Ecto neural progenitor cell (in vitro differentiated cells): ENCODE measurements at regions not wholly inside any gene's neighbourhood (a gene's known extent, or its start where the extent isn't known, plus 50 kb on each side); places are given as distances from the start of the nearest gene placed in this dataset.

Experiments
- DNase-seq: peaks from one replicate; pipeline ENCODE4 v3.0.0-alpha.2; 2018; ENCODE audit warnings: low spot score

DNA sequence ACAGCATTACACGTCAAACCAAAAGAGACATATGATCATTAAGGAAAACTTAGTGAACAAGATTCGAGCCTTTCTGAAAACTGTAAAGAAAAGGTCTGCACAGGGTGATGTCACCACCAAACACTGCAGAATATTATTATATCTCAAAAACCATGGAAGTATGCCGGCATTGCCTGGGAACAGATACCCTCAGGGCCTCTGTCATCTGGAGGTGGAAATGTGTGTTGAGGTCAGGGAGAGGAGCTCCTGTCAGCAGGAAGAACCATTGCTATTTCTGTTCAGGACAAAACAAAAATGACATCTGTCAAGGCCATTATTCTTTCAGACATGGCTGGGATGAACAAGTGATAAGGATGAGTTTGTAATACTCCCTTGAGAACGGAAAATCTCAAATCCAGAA lies 365.9 kb upstream of the TRIB2 start:
- no peak for DNase-seq

DNA sequence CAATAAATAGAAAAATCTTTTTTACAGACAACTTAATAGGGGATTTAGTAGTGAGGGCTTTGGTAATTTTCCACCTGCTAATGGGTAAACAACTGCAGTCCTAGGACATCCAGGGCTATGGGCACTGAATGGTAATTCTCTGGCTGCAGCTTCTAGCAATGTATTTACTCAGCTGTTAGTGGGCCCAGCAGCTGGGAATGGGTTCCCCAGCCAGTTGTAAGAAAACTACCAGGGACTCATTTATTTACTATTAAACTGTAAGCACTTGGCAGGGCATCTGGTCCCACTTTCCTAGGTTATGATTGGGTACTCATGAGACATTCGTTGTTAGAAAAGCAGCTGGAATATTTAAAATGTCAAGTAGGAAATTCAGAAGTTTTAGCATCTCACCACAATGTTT lies 363.8 kb upstream of the TRIB2 start:
- no peak for DNase-seq

DNA sequence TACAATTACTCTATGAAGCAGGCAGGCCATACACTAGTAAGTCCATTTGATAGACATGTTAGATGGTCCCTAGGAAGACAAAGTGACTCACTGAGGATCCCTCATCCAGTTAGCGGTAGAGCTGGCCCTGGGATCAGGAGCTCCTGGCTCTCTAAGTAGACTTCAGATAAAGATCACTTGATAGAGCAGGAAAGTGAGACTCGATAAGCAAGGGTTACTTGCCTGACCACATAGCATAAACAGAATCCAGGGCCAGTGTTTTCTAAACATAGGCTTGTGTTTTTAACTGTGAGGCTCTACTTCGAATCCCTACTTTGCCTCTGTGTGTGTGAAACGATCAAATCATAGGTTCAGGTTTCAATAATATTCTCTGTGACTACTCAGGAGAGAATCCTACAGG lies 355.2 kb upstream of the TRIB2 start:
- DNase-seq, result no peak

DNA sequence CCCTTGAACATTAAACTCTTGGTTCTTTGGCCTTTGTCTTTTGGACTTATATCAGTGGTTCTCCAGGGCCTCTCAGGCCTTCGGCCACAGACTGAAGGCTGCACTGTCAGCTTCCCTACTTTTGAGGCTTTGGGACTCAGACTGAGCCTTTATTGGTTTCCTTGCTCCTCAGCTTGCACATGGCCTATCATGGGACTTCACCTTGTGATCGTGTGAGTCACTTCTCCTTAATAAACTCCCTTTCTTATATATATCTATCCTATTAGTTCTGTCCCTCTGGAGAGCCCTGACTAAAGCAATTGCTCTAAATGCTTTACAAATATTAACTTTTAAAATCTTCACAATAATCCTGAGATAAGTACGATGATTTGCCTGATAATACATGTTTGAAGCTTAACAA lies 353.6 kb upstream of the TRIB2 start:
- no peak for DNase-seq

DNA sequence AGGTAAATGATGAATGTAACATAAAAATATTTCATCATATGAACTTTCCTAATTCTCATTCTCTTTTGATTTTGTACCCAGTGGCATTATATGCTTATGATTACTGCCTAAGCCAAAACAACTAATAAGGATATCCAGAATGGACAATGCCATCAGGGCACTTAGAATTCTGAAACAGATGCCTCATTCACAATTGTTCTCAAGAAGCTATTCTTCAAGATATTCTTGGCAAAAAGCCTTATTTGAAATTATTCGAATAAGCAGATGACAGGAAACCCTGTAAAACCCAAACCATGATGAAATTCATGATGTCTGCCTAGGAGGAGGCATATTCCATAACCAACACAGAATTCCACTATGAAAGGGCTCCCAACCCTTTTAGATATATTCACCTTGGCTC lies 353.2 kb upstream of the TRIB2 start:
- DNase-seq, result no peak

DNA sequence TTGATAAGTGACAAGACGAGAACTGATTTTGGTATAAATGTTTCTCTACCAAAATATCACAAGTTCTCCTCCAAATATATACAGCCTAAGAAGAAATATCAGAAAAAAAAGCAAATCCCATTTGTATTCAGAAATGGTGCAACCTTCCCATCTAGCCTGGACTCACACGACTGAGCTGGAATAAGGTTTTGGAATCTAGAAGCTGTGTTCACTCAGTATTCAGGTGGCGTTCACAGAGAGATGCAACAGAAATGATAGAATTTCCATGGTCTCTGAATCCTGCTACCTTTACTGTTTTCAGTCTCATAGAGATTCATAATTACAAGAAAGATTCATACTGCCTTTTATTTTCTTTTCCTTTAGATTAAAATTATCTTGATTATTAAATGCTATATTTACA lies 347.2 kb upstream of the TRIB2 start:
- DNase-seq, result no peak

DNA sequence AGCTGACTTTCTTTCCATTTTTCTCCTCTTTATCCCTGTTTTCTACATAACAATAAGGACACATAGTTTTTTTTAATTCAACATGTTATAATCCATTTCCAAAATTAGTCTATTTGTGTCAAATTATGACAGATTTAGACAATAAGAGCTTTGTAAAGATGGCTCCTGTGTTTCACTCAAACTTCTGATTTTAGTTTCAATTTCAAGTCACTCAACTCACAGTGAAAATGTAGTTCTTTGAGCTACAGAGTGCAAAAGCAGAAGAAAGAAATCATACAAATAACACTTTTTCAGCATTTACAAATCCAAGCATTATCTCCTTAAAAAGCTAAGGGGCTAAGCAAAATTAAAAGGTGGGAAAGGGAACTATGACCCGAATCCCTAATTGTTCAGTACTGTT lies 340.7 kb upstream of the TRIB2 start:
- DNase-seq, result no peak

DNA sequence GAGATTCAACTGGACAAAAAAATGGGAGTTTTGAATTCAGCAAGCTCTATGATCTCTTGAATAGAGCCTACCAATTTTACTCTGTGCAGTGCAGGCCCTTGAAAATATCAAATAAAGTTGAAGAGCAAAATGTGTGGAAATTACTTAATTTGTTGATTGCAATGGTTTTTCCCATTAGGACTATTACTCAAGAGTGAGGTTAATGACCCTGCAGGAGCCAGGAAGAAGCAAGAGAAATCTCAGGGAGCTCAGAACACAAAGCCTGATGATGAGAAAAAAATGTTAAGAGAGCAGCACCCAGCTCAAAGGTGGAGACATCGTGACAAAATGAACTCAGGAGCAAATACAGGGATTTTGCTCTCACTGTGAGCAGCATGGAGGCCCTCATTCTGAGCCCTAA lies 337.6 kb upstream of the TRIB2 start:
- no peak for DNase-seq

DNA sequence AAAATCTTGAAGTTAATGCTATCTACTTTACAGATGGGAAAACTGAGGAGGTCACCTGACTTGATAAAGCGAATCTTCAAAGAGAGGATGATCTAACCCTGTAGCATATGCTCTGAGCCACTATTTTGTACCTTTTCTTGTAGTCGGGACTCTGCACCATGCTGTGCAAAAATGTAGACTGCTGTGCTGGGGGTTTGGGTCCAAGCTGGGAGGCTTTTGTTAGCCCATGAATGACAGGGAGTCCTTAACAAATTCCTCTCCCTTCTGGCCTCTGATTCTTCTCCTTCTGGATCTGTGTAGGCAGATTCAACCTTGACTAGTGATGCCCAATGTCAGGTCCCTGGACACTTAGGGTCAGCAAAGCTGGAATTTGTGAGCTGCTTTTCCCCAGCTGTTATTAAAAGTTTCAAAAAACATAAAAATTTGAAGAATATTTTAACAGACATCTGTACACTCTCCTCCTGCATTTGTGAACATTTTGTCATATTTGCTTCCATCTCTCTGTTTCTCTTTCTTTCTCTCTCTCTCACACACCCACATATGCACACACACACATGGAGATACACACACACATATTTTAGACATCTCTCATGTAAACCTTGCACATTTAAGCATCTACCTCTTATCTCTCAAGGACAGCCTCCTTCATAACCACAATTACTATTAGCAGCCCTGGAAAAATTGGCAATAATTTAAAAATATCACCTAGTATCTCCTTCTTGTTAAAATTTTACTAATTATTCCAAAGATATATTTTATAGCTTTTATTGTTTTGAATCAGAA lies 335.0 kb upstream of the TRIB2 start:
- DNase-seq, result no peak

DNA sequence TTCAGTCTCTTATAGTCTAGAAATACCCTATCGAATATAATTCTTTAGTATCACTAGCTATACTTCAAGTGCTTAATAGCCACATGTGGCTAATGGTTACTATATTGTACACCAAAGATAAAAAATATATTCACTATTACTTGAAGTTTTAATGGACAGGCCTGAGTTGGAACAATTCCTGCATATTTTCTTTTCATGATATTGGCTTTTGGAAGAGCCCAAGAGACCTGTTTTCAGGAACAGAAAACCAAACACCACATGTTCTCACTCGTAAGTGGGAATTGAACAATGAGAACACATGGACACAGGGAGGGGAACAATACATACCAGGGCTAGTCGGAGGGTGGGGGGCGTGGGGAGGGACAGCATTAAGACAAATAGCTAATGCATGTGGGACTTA lies 334.4 kb upstream of the TRIB2 start:
- no peak for DNase-seq

DNA sequence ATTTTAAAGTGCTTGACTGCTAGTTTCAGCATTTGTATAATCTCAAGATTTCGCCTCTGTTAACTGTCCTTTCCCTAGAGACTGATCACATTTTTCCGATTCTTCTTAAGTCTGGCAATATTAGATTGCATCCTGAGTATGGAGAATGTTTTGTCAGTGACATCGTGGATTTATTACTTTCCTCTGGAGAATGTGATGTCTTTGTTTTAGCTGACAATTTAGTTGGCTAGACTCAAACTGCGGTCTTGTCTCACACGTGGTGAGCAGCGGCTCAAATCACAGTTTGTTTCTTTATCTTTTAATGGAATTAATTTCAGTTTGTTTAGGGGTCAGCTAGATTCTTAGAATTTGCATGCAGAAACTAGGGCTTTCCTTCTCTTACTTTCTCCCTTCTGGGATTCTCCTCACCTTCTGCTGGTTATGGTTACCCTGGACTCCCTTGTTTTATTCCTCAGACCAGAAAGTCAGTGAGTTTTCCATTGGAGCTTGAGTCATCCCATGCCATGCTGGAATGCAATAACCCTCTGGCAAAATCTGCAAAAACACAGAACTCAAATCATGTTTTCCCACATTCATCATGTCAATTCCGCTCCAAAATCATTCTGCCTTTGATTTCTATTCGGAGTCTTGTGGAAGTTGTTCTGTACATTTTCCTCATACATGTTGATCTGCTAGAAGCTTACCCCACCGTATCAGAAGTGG lies 327.2 kb upstream of the TRIB2 start:
- DNase-seq, result no peak

DNA sequence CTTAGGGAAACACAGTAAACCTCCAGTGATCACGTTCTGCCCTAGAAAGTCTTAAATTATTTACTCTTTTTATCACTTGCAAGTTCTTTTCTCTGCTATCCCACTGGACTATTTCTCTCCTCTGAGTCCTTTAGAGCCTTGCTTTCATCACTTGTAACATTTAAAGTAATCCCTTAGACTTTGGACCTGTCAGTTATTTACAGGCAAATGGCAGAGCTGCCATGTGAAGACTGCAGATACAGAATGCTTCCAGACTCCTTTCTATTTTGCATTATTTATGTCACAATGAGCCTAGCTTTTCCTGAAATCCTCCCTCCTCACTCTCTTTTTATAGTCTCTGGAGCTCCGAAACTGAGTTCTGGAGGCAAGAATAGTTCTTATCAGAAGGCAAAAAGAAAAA lies 325.6 kb upstream of the TRIB2 start:
- no peak for DNase-seq

DNA sequence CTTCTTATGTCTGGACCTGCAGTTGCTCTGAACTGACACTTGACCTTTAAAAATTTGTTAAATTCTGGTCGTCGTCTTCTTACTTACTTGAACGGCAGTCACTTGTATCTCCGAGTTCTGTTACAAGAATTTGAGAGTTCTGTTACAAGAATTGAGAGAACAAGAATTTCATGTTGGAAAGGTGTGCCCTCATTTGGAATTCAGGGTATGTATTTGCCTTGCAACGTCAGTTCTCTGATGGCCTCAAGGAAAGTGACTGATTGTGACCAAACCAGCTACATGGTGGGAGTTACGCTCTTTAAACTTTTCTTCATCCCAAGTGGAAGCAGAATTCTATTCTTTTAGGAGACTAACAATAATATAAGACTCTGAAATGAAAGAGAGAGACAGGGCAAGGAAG lies 320.0 kb upstream of the TRIB2 start:
- no peak for DNase-seq

DNA sequence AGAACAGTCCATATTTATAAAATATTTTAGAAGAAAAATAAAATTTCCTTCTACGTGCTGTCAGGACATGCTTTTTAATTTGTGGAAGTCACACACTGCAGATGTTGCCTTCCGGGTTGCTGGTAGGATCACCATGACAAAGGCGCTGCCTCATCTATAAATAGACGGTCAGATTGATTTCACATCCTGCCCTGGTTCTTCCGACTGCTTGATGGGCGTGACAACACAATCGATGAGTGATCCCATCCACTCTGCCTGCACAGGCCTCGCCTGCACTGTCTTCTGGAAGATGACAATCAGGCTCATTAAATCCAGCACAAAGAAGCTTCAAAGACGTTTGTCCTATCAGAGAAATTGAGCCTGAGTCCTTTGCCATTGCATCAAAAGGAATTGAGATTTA lies 318.9 kb upstream of the TRIB2 start:
- DNase-seq, result no peak

DNA sequence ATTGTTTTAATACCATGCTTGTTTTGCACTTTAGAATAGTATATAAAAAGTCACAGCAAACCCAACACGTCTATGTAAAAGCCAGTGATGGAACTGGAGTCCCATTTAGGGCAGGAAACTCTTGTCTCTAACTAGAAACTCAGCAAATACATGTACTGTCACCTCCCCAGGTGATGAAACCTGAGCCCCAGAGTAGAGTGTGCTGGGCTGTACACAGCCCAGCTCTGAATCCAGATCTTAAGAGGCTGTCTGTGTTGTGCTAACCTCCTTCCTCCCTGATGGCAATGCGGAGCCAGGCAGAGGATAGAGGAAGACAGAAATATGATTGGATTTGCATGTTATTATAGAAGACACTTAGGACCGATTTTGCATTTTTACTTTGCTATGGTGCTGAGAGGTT lies 317.5 kb upstream of the TRIB2 start:
- no peak for DNase-seq

DNA sequence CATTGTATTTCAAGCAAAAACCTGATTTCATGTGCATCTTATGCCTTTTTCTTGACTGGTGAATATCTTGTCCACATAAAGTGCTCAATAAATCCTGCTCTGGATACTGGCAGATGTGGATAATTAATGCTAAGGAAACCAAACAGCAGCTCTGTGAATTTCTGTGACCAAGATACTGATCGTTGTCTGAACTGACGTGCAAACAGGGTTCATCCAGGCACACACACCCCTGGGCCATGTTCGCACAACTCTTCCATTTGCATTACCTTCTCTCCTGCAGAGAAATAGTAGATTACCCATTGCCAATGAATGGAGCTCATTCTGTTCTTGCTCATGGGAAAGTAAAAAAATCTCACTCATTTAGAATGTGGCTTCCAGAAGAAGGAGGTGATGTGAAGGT lies 316.2 kb upstream of the TRIB2 start:
- DNase-seq, result no peak

DNA sequence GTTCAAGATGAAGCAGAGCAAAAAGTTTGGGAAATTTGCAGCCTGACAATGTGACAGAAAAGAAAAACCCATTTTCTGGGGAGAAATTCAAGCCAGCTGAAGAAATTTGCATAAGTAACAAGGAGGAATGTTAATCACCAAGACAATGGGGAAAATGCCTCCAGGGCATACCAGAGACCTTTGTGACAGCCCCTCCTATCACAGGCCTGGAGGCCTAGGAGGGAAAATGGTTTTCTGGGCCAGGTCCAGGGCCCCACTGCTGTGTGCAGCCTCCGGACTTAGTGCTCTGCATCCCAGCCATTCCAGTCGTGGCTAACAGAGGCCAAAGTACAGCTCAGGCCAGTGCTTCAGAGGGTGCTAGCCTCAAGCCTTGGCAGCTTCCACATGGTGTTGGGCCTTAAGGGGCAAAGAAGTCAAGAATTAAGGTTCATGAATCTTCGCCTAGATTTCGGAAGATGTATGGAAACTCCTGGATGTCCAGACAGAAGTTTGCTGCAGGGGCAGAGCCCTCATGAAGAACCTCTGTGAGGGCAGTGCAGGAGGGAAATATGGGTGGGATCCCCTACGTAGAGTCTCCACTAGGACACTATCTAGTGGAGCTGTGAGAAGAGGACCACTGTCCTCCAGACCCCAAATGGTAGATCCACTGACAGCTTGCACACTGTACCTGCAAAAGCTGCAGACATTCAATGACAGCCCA lies 314.1 kb upstream of the TRIB2 start:
- no peak for DNase-seq

DNA sequence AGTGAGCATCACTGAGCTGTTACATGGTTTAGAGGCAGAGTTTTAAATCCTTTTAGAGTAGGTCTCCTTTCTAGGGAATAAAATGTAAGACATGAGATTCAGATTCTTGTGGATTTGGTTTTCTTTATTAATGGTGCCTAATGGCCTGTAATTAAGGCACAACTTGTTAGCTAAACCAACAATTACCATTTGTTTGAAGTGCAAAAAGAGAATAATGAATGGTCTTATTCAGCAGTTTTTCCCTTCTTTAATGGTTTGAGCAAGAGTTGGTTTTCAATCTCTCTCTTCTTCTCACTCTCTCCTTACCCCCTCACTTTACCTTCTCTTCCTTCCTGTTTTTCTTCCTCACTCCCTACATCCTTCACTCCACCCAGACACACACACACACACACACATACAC lies 312.2 kb upstream of the TRIB2 start:
- no peak for DNase-seq

DNA sequence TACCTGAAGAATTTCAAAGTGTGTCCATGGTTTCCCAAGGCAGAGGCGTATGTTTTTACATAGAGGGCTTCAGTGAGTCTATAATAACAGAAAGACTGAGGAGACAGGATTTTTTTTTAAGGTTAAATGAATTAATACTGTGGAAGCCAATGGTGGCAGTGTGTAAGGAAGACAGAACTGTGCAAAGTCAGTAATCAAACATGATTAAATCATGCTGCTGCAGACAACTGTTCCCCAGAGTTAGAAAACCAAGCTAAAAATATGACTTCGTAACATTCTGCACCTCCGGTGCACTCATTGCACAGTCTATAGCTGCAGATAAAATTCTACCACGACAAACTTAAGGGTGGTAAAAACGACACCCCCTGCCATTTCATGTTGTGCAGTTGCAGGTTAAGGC lies 309.6 kb upstream of the TRIB2 start:
- peak; percentile 3 for DNase-seq

DNA sequence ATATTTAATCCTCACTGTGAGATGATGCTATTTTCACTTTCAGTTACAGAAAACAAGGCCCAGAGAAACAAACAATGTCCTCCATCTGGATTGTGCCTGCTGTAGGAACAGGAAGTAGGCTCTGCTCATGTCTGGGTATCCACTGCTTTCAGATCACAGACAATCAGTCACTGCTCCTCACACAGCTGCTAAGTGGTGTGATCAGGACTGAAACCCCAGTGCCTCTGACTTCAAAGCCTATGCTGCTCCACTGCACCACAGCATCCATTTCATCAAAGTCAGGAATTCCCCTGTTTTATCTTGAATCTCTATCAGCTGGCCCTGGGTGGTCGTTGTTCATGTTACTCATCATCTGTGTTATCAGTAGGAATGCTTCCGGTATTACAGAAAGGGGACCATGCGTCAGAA lies 303.8 kb upstream of the TRIB2 start:
- DNase-seq, result no peak

DNA sequence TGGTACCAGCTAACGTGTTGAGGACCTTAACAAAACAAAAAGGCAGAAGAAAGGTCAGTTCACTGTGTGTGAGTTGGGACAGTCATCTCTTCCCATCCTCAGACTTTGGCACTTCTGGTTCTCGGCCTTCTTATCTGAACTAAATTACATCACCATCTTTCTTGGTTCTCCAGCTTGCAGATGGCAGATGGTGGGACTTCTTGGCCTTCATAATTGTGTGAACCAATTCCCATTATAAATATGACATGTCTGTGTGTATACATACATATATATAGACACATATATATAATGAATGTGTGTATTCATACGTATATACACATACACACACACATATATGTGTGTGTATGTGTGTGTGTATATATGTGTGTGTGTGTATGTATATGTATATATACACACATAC lies 301.2 kb upstream of the TRIB2 start:
- DNase-seq, result no peak

DNA sequence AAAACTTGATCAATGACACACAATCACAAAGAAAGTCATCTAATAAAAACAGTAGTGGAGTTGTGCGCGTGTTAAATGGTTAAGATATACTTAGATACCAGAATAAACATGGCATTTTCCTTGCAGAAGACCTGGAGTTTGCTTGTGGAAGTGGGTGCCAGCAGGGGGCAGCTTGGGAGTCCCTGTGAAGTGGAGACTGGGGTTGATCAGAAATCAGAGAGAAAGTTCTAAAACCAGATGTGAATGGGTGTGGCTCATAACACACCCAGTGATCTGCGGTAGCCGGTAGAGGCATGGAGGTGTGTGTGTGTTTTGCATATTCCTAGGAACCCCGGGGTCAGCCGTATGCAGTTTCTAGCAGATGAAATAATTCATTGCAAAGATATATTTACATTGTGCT lies 300.1 kb upstream of the TRIB2 start:
- peak; percentile 38 for DNase-seq

DNA sequence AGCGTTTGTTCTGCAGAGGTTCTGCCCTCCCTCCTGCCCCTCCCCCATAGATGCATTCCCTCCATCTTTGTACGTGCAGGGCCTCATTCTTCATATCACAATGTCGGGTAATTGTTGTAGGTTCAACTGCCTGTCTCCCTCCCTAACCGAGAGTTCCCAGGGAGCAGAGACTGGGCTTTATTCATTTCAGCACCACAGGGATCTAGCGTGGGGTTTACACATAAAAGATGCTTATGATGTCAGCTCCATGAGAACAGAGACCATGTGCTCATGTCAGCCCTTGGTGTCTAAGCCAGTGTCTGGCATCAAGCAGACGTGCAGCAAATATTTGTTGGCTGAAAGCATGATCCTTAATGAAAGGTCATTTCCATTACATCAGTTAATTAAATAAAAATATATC lies 298.9 kb upstream of the TRIB2 start:
- peak; percentile 5 for DNase-seq
